Endothelial cell of umbilical vein (primary cell): ENCODE measurements at regions not wholly inside any gene's neighbourhood (a gene's known extent, or its start where the extent isn't known, plus 50 kb on each side); places are given as distances from the start of the nearest gene placed in this dataset.

ENCODE experiments used
- BruUV-seq: library from RNA; stranded (reverse); fragments of 400-500 nt; replicated peaks from 2 replicates; lab custom pipeline; 2021; lab: Mats Ljungman, UMichigan
- CTCF ChIA-PET: fragments of 300-600, 350-600 bp; sonication (Branson Sonifier 250); formaldehyde crosslinking; loops from one replicate; lab custom pipeline; 2021; ENCODE audit warnings: antibody characterized with exemption, inconsistent platforms; lab: Charles Lee
- POLR2A ChIA-PET: fragments of 300-600, 350-600 bp; sonication (Branson Sonifier 250); formaldehyde crosslinking; loops from one replicate; lab custom pipeline; 2021; ENCODE audit warnings: antibody characterized with exemption, inconsistent platforms; lab: Charles Lee
- DNase-seq: peaks from one replicate; pipeline ENCODE4 v3.0.0-alpha.2; 2011; ENCODE audit warnings: low read depth, low spot score
- FAIRE-seq: peaks from 2 replicates; lab custom pipeline; 2011; peaks lifted over from hg19 to GRCh38; lab: Jason Lieb, UNC
- H2AFZ ChIP-seq: 2 replicates; pipeline ENCODE4 v1.6.0; 2012; ENCODE audit warnings: low read depth, low read length, control low read depth, inconsistent platforms
- H3K27ac ChIP-seq: 2 replicates; pipeline ENCODE4 v1.5.1; 2011; ENCODE audit warnings: low read depth, mild to moderate bottlenecking, control low read depth, low read length, moderate library complexity; ENCODE audit not compliant: insufficient read depth
- H3K27me3 ChIP-seq, 2 experiments: 2 replicates each; pipeline versions ENCODE4 v1.6.0 to v1.6.1; 2011; ENCODE audit warnings: low read length in 2 of 2, mixed read lengths in 1 of 2; ENCODE audit not compliant: control insufficient read depth in 2 of 2, insufficient read depth in 2 of 2
- H3K36me3 ChIP-seq, 2 experiments: 2 replicates in 1 of 2; 3 replicates in 1 of 2; pipeline ENCODE4 v1.5.1; 2011; ENCODE audit warnings: low read length in 2 of 2, mild to moderate bottlenecking in 1 of 2, moderate library complexity in 1 of 2; ENCODE audit not compliant: control insufficient read depth in 2 of 2, insufficient read depth in 2 of 2; ENCODE audit errors: extremely low read depth in 1 of 2
- H3K4me1 ChIP-seq: 3 replicates; pipeline ENCODE4 v1.5.1; 2011; ENCODE audit warnings: mild to moderate bottlenecking, low read length; ENCODE audit not compliant: control insufficient read depth, insufficient read depth; ENCODE audit errors: extremely low read depth
- H3K4me2 ChIP-seq: 2 replicates; pipeline ENCODE4 v1.6.1; 2011; ENCODE audit warnings: low read length, control low read depth, mixed read lengths; ENCODE audit not compliant: insufficient read depth
- H3K4me3 ChIP-seq, 3 experiments: fragments of 200-600 bp in 1 of 3; sonication (generic), shearing (Covaris generic) in 1 of 3; replicated peaks in 1 of 3; 2 replicates each; pipeline ENCODE4 v1.5.1; 2011 to 2016; ENCODE audit warnings: control low read depth in 3 of 3, low read length in 3 of 3, mild to moderate bottlenecking in 2 of 3, inconsistent platforms in 1 of 3, low read depth in 1 of 3, moderate library complexity in 1 of 3; ENCODE audit not compliant: insufficient read depth in 1 of 3
- H3K79me2 ChIP-seq: 2 replicates; pipeline ENCODE4 v1.6.0; 2012; ENCODE audit warnings: low read length, inconsistent platforms; ENCODE audit not compliant: control insufficient read depth, insufficient read depth
- H3K9ac ChIP-seq: replicated peaks from 2 replicates; pipeline ENCODE3; 2011; ENCODE audit warnings: low read length, control low read depth; ENCODE audit not compliant: insufficient read depth; ENCODE audit errors: extremely low read depth
- H3K9me1 ChIP-seq: replicated peaks from 3 replicates; pipeline ENCODE4 v1.6.0; 2011; ENCODE audit warnings: mild to moderate bottlenecking, low read length; ENCODE audit not compliant: control insufficient read depth, insufficient read depth; ENCODE audit errors: extremely low read depth
- H3K9me3 ChIP-seq: replicated peaks from 2 replicates; pipeline ENCODE4 v1.5.1; 2012; ENCODE audit warnings: low read length, inconsistent platforms; ENCODE audit not compliant: control insufficient read depth, insufficient read depth
- H4K20me1 ChIP-seq: replicated peaks from 2 replicates; pipeline ENCODE3; 2011; ENCODE audit warnings: mild to moderate bottlenecking, low read length; ENCODE audit not compliant: control insufficient read depth, insufficient read depth; ENCODE audit errors: extremely low read depth
- CTCF ChIP-seq, 2 donors: IDR thresholded peaks; 1 replicate in 1 of 2; 2 replicates in 1 of 2; pipeline ENCODE4 v1.5.1; 2011; ENCODE audit warnings: low read length in 2 of 2, mild to moderate bottlenecking in 2 of 2, moderate library complexity in 2 of 2, control low read depth in 1 of 2, inconsistent platforms in 1 of 2, low read depth in 1 of 2; ENCODE audit not compliant: insufficient read depth in 1 of 2; ENCODE audit errors: extremely low read depth in 1 of 2
- EZH2 ChIP-seq: IDR thresholded peaks from 2 replicates; pipeline ENCODE4 v1.6.1; 2012; ENCODE audit warnings: borderline replicate concordance, low read depth, mild to moderate bottlenecking, moderate library complexity, low read length, inconsistent platforms; ENCODE audit not compliant: severe bottlenecking
- FOS ChIP-seq: IDR thresholded peaks from 2 replicates; pipeline ENCODE4 v1.6.1; 2011; ENCODE audit warnings: mild to moderate bottlenecking, low read length, moderate library complexity, borderline replicate concordance; ENCODE audit not compliant: insufficient read depth
- GATA2 ChIP-seq: IDR thresholded peaks from 2 replicates; pipeline ENCODE4 v1.7.0; 2011; ENCODE audit warnings: low read depth, mild to moderate bottlenecking, moderate library complexity, mixed read lengths, low read length; ENCODE audit not compliant: insufficient read length, insufficient read depth
- JUN ChIP-seq: IDR thresholded peaks from 2 replicates; pipeline ENCODE4 v1.6.1; 2011; ENCODE audit warnings: borderline replicate concordance, low read depth; ENCODE audit not compliant: insufficient read length, insufficient read depth
- MYC ChIP-seq: IDR thresholded peaks from one replicate; pipeline ENCODE4 v1.6.1; 2011; ENCODE audit warnings: mild to moderate bottlenecking, low read depth, low read length
- POLR2A ChIP-seq: IDR thresholded peaks from 2 replicates; pipeline ENCODE4 v1.6.1; 2012; ENCODE audit warnings: low read depth, mild to moderate bottlenecking, control low read depth, low read length
- POLR2AphosphoS5 ChIP-seq: IDR thresholded peaks from 2 replicates; pipeline ENCODE4 v1.6.1; 2012; ENCODE audit warnings: low read depth, mild to moderate bottlenecking, control low read depth, low read length, moderate library complexity; ENCODE audit not compliant: insufficient read depth
- dilution Hi-C: fragments of 300-500 bp; cut with MboI; formaldehyde crosslinking; loops from one replicate; pipeline ENCODE4 v1.15.0; 2019; ENCODE audit warnings: low sequenced_read_pairs; ENCODE audit not compliant: extremely low pct_ligation_motif_present
- intact Hi-C: fragments of 100-400 bp; cut with micrococcal nuclease; formaldehyde crosslinking; loops from one replicate; pipeline ENCODE4 v1.10.0; 2022

- Histone ChIP-seq H3K27me3 (no peaks in the 10 kb centered on the region), H3K9ac (no peak overlapping the region), H3K9me1 (no peaks in the 10 kb centered on the region), H3K4me1 (no peaks in the 10 kb centered on the region), H4K20me1 (no peaks in the 10 kb centered on the region), H3K4me3 (no peak overlapping the region), H3K27ac (no peak overlapping the region), H2AFZ (no peak overlapping the region), H3K9me3 (peaks cover 3% of the 10 kb centered on the region), H3K4me2 (no peak overlapping the region), H3K79me2 (no peaks in the 10 kb centered on the region), H3K36me3 (no peaks in the 10 kb centered on the region)
- no peak for DNase-seq
- dilution Hi-C loops = no loop called here
- CTCF ChIA-PET = no interaction called here
- no TSS peak for BruUV-seq
- FAIRE-seq = no peak
- TF ChIP-seq FOS (no peak), POLR2A (no peak), GATA2 (no peak), CTCF (IDR thresholded peaks at IDR 0.05; ENCODE audit: extremely low read depth in 1 of 2, insufficient read depth in 1 of 2, low read depth in 1 of 2, low read length in 2 of 2) (no peak), JUN (no peak), EZH2 (no peak), POLR2AphosphoS5 (no peak), MYC (no peak)
- POLR2A ChIA-PET = no interaction called here
- intact Hi-C loops = no loop called here
Observed at GRCh38 chr2:22692746-22693145, 692.2 kb upstream of the KLHL29 start.
